Omental fat pad (tissue), 3 donors: ENCODE measurements at regions not wholly inside any gene's neighbourhood (a gene's known extent, or its start where the extent isn't known, plus 50 kb on each side); places are given as distances from the start of the nearest gene placed in this dataset.
"Not testable (repeated sequence)": the region's sequence is repeated elsewhere in the genome, so short reads cannot be mapped to it uniquely, and the experiment has no call there.

Experiments
- ATAC-seq: fragments of 150-250 bp; one replicate; pipeline ENCODE4 v1.9.1; 2016; ENCODE audit warnings: mild to moderate bottlenecking, moderate library complexity; ENCODE audit not compliant: low FRiP score
- DNase-seq: peaks from one replicate; pipeline ENCODE4 v3.0.0-alpha.2; 2019; ENCODE audit warnings: low spot score
- CTCF ChIP-seq, 3 donors: fragments of 450-650 bp; IDR thresholded peaks; one replicate each; pipeline ENCODE4 v1.5.1; 2016 to 2017; ENCODE audit warnings: antibody characterized with exemption in 3 of 3, mild to moderate bottlenecking in 3 of 3, moderate library complexity in 2 of 3

- DNase-seq (no peak), ATAC-seq (no peak)
- TF ChIP-seq CTCF (IDR thresholded peaks at IDR 0.05): no peak
These were observed 229.2 kb downstream of the MFSD1 start for GRCh38 chr3:159030886-159031679.

GRCh38 chr3:159032311-159032710 lies 230.5 kb downstream of the MFSD1 start:
- ATAC-seq: no peak
- no peak for TF ChIP-seq CTCF (IDR thresholded peaks at IDR 0.05)
- DNase-seq: no peak

- ATAC-seq (no peak), DNase-seq (no peak)
- TF ChIP-seq CTCF (IDR thresholded peaks at IDR 0.05): no peak
These were observed 236.6 kb downstream of the MFSD1 start for GRCh38 chr3:159038405-159038804.

- TF ChIP-seq CTCF (IDR thresholded peaks at IDR 0.05): no peak
- DNase-seq (no peak), ATAC-seq (no peak)
These were observed 237.4 kb downstream of the MFSD1 start for GRCh38 chr3:159039286-159039685.

GRCh38 chr3:159045279-159045885 lies 243.5 kb downstream of the MFSD1 start:
- TF ChIP-seq CTCF (IDR thresholded peaks at IDR 0.05): no peak
- no peak for DNase-seq
- ATAC-seq: no peak

- no peak for ATAC-seq
- DNase-seq: no peak
- no peak for TF ChIP-seq CTCF (IDR thresholded peaks at IDR 0.05)
These were observed 245.5 kb downstream of the MFSD1 start for GRCh38 chr3:159047361-159047760.

GRCh38 chr3:159052494-159052893 lies 250.6 kb downstream of the MFSD1 start:
- DNase-seq, ATAC-seq: not testable (repeated sequence)
